Inflammatory macrophage (primary cell): ENCODE measurements at regions not wholly inside any gene's neighbourhood (a gene's known extent, or its start where the extent isn't known, plus 50 kb on each side); places are given as distances from the start of the nearest gene placed in this dataset.
A peak's percentile ranks its signal among the peaks of the same experiment; 100 is the strongest.

Experiments
- DNase-seq, 2 donors: peaks; one replicate each; pipeline ENCODE4 v3.0.0-alpha.2; 2020 to 2022

- no peak for DNase-seq
These were observed 435.6 kb downstream of the FOXO1 start for GRCh38 chr13:40230833-40231266.

GRCh38 chr13:40231311-40231710, 435.1 kb downstream of the FOXO1 start:
- no peak for DNase-seq

- DNase-seq: no peak
These were observed 434.7 kb downstream of the FOXO1 start for GRCh38 chr13:40231751-40232150.

- DNase-seq: no peak
These were observed 434.0 kb downstream of the FOXO1 start for GRCh38 chr13:40232311-40233040.

- DNase-seq: no peak
These were observed 432.7 kb downstream of the FOXO1 start for GRCh38 chr13:40233731-40234195.

GRCh38 chr13:40235160-40235796, 431.2 kb downstream of the FOXO1 start:
- no peak for DNase-seq

GRCh38 chr13:40236566-40237168, 429.8 kb downstream of the FOXO1 start:
- DNase-seq: no peak

- no peak for DNase-seq
These were observed 427.7 kb downstream of the FOXO1 start for GRCh38 chr13:40238761-40239160.

- no peak for DNase-seq
These were observed 426.1 kb downstream of the FOXO1 start for GRCh38 chr13:40240293-40240692.

GRCh38 chr13:40241125-40241798, 425.2 kb downstream of the FOXO1 start:
- DNase-seq: no peak

- DNase-seq: no peak
These were observed 423.4 kb downstream of the FOXO1 start for GRCh38 chr13:40243047-40243446.

GRCh38 chr13:40243982-40244381, 422.5 kb downstream of the FOXO1 start:
- no peak for DNase-seq

GRCh38 chr13:40245567-40245966, 420.9 kb downstream of the FOXO1 start:
- no peak for DNase-seq

GRCh38 chr13:40247845-40248244, 418.6 kb downstream of the FOXO1 start:
- DNase-seq: peak; percentile 13 to 64

GRCh38 chr13:40251343-40252032, 415.0 kb downstream of the FOXO1 start:
- peak in 1 of 2 donors; percentile 38 for DNase-seq

GRCh38 chr13:40252241-40252640, 414.2 kb downstream of the FOXO1 start:
- no peak for DNase-seq

GRCh38 chr13:40252676-40253075, 413.8 kb downstream of the FOXO1 start:
- no peak for DNase-seq

GRCh38 chr13:40254394-40254793, 412.0 kb downstream of the FOXO1 start:
- no peak for DNase-seq

- DNase-seq: no peak
These were observed 410.9 kb downstream of the FOXO1 start for GRCh38 chr13:40255551-40255950.

GRCh38 chr13:40259899-40260298, 406.5 kb downstream of the FOXO1 start:
- DNase-seq: no peak

GRCh38 chr13:40261336-40261735, 405.1 kb downstream of the FOXO1 start:
- no peak for DNase-seq

GRCh38 chr13:40261947-40262346, 404.5 kb downstream of the FOXO1 start:
- DNase-seq: no peak

- no peak for DNase-seq
These were observed 397.4 kb downstream of the FOXO1 start for GRCh38 chr13:40269086-40269485.
